Aorta (tissue), 5 donors: ENCODE measurements at regions not wholly inside any gene's neighbourhood (a gene's known extent, or its start where the extent isn't known, plus 50 kb on each side); places are given as distances from the start of the nearest gene placed in this dataset.

Experiments
- ATAC-seq: fragments of 200-7000 bp; cut with Tn5 transposase; one replicate; pipeline ENCODE4 v1.9.1; 2022; ENCODE audit warnings: moderate library complexity; ENCODE audit not compliant: low FRiP score
- DNase-seq, 2 donors: peaks; one replicate each; pipeline ENCODE4 v3.0.0-alpha.2; 2020
- H3K27ac ChIP-seq, 2 donors: one replicate each; pipeline ENCODE4 v1.5.1; 2013; ENCODE audit warnings: low read length in 2 of 2, mild to moderate bottlenecking in 2 of 2, moderate library complexity in 2 of 2, control low read depth in 1 of 2, inconsistent platforms in 1 of 2, low read depth in 1 of 2
- H3K27me3 ChIP-seq, 2 donors: one replicate each; pipeline ENCODE4 v1.6.1; 2013; ENCODE audit warnings: control low read depth in 1 of 2, low read length in 1 of 2, mild to moderate bottlenecking in 1 of 2, moderate library complexity in 1 of 2; ENCODE audit not compliant: insufficient read depth in 2 of 2, control insufficient read depth in 1 of 2
- H3K36me3 ChIP-seq, 2 donors: one replicate each; pipeline ENCODE4 v1.6.1; 2013; ENCODE audit warnings: control low read depth in 1 of 2, low read length in 1 of 2, mild to moderate bottlenecking in 1 of 2; ENCODE audit not compliant: insufficient read depth in 2 of 2, control insufficient read depth in 1 of 2
- H3K4me1 ChIP-seq, 2 donors: one replicate each; pipeline ENCODE4 v1.6.1; 2013; ENCODE audit warnings: low read length in 2 of 2, control low read depth in 1 of 2, mild to moderate bottlenecking in 1 of 2, moderate library complexity in 1 of 2; ENCODE audit not compliant: insufficient read depth in 2 of 2, control insufficient read depth in 1 of 2
- H3K4me3 ChIP-seq, 2 donors: one replicate each; pipeline ENCODE4 v1.5.1; 2013; ENCODE audit warnings: low read length in 2 of 2, control low read depth in 1 of 2, mild to moderate bottlenecking in 1 of 2
- H3K9me3 ChIP-seq: one replicate; pipeline ENCODE4 v1.6.1; 2013; ENCODE audit warnings: mild to moderate bottlenecking, low read length; ENCODE audit not compliant: control insufficient read depth
- WGBS, 2 donors: extraction: QIAGEN DNeasy Blood & Tissue Kit; methylation state at CpG; one replicate each; pipeline ENCODE4 v1.1.7; 2013; 5-methylcytosine and 5-hydroxymethylcytosine counted together
- intact Hi-C, 2 donors: fragments of 100-400 bp; cut with DNase I; formaldehyde crosslinking; loops; one replicate each; pipeline versions ENCODE4 v1.14.2 to v1.15.0; 2022
- donor health status: healthy with polysubstance abuse.
- donor health status: Bipolar disorder and iron deficiency.
- donor health status: DM: no; HTN: no; CAD: no.
- donor health status: DM: no; HTN: no; CAD: no.
- donor health status: DM: yes; HTN: yes; CAD: no.

- 73 to 88% methylated on average over 1 of the region's 1 CpG for WGBS, 2 donors
- Histone ChIP-seq H3K27ac (no peak overlapping the region), H3K4me1 (peaks cover 0 to 2% of the 10 kb centered on the region in 2 donors), H3K9me3 (no peaks in the 10 kb centered on the region), H3K27me3 (no peaks in the 10 kb centered on the region), H3K4me3 (no peak overlapping the region), H3K36me3 (no peaks in the 10 kb centered on the region)
- DNase-seq: no peak
- intact Hi-C loops: no loop called here
- no peak for ATAC-seq
These were observed 217.9 kb downstream of the NOVA1 start for GRCh38 chr14:26379951-26380350.

DNA sequence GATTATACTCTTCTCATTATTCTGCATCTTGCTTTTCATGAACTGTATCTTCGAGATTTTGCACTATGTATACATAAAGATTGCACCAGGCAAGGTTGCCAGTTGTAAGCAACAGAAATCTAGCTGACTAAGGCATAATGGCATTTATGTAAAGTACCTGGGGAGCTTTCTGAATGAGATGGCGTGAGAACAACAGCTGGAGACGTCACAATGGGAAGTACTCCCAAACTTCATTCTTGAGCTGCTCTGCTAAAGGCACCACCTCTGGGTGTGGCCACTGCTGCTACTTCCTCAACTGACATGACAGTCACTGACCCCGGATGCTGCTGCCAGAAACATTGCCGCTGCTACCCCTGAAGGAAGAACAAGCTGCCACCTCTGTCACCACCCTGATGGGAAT is 220.7 kb downstream of the NOVA1 start:
- Histone ChIP-seq H3K4me1 (peaks cover 0 to 2% of the 10 kb centered on the region in 2 donors), H3K27ac (no peak overlapping the region), H3K27me3 (no peaks in the 10 kb centered on the region), H3K9me3 (no peaks in the 10 kb centered on the region), H3K36me3 (no peaks in the 10 kb centered on the region), H3K4me3 (no peak overlapping the region)
- intact Hi-C loops: no loop called here
- ATAC-seq (no peak), DNase-seq (no peak)
- WGBS, 2 donors: 74 to 76% methylated on average over 5 of the region's 5 CpGs

GRCh38 chr14:26370115-26370514 is 227.7 kb downstream of the NOVA1 start:
- DNase-seq (no peak), ATAC-seq (no peak)
- WGBS, 2 donors: 36 to 43% methylated on average over 3 of the region's 3 CpGs
- H3K9me3 ChIP-seq: no peaks in the 10 kb centered on the region
- intact Hi-C loops: no loop called here
- H3K27me3 ChIP-seq: no peaks in the 10 kb centered on the region
- no peaks in the 10 kb centered on the region for H3K36me3 ChIP-seq
- H3K27ac ChIP-seq: no peak overlapping the region
- H3K4me1 ChIP-seq: no peaks in the 10 kb centered on the region
- no peak overlapping the region for H3K4me3 ChIP-seq

DNA sequence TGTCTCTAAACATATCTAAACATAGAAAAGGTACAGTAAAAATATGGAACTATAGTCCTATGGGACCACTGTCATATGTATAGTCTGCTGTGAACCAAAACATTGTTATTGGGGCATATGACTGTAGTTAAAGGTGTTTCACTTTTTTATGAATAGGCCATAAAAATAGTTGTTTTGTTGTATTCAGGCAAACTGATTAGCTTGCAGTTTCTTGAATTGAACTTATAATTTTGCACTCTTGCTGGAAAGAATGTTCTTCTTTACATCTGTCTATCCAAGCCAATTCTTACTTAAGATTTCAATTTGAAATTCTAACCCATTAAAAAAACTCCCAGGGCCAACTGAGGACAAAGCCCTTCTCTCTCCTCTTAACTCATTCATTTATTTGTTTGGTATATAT is 234.1 kb downstream of the NOVA1 start:
- Histone ChIP-seq H3K27ac (no peak overlapping the region), H3K36me3 (no peaks in the 10 kb centered on the region), H3K9me3 (no peaks in the 10 kb centered on the region), H3K4me1 (no peaks in the 10 kb centered on the region), H3K27me3 (no peaks in the 10 kb centered on the region), H3K4me3 (no peak overlapping the region)
- ATAC-seq (no peak), DNase-seq (no peak)
- intact Hi-C loops: no loop called here

GRCh38 chr14:26344596-26344995 is 253.2 kb downstream of the NOVA1 start:
- Histone ChIP-seq H3K4me1 (no peaks in the 10 kb centered on the region), H3K9me3 (peaks cover 1% of the 10 kb centered on the region), H3K27ac (no peak overlapping the region), H3K4me3 (no peak overlapping the region), H3K36me3 (no peaks in the 10 kb centered on the region), H3K27me3 (no peaks in the 10 kb centered on the region)
- DNase-seq: no peak
- 82 to 84% methylated on average over 4 of the region's 4 CpGs for WGBS, 2 donors
- ATAC-seq: no peak
- intact Hi-C loops: no loop called here

- no peaks in the 10 kb centered on the region for H3K36me3 ChIP-seq
- H3K27ac ChIP-seq: no peak overlapping the region
- 89 to 92% methylated on average over 2 of the region's 2 CpGs for WGBS, 2 donors
- no peaks in the 10 kb centered on the region for H3K9me3 ChIP-seq
- H3K4me1 ChIP-seq: no peaks in the 10 kb centered on the region
- H3K4me3 ChIP-seq: no peak overlapping the region
- ATAC-seq (no peak), DNase-seq (no peak)
- no peaks in the 10 kb centered on the region for H3K27me3 ChIP-seq
- intact Hi-C loops: no loop called here
These were observed 258.5 kb downstream of the NOVA1 start for GRCh38 chr14:26339381-26339780.

DNA sequence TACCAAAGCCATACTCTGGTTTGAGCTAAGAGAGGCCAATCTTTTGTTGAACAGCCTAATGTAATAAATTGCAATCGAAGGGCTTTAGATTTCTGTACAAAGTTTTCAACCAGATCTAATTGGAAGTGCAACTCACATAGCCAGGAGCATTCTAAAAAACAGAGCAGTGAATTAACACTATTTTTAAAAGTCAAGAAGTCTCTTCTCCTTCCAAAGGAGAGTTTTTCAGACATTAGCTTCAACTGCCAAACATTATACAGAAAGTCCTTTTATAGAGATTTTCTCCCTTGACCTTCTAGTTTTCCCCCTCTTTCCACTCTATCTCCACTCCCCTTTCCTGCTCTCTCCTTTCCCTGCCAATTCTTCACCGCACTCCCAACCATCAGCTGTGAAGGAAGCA is 259.6 kb downstream of the NOVA1 start:
- H3K27ac ChIP-seq: no peak overlapping the region
- no peaks in the 10 kb centered on the region for H3K4me1 ChIP-seq
- DNase-seq (no peak), ATAC-seq (no peak)
- no peak overlapping the region for H3K4me3 ChIP-seq
- intact Hi-C loops: no loop called here
- H3K9me3 ChIP-seq: no peaks in the 10 kb centered on the region
- H3K36me3 ChIP-seq: no peaks in the 10 kb centered on the region
- H3K27me3 ChIP-seq: no peaks in the 10 kb centered on the region
- WGBS, 2 donors: 36 to 47% methylated on average over 2 of the region's 2 CpGs

GRCh38 chr14:26334288-26334687 is 263.5 kb downstream of the NOVA1 start:
- Histone ChIP-seq H3K27ac (no peak overlapping the region), H3K9me3 (no peaks in the 10 kb centered on the region), H3K4me1 (no peaks in the 10 kb centered on the region), H3K4me3 (no peak overlapping the region), H3K36me3 (no peaks in the 10 kb centered on the region), H3K27me3 (no peaks in the 10 kb centered on the region)
- intact Hi-C loops: no loop called here
- DNase-seq (no peak), ATAC-seq (no peak)
- 53 to 58% methylated on average over 3 of the region's 3 CpGs for WGBS, 2 donors

DNA sequence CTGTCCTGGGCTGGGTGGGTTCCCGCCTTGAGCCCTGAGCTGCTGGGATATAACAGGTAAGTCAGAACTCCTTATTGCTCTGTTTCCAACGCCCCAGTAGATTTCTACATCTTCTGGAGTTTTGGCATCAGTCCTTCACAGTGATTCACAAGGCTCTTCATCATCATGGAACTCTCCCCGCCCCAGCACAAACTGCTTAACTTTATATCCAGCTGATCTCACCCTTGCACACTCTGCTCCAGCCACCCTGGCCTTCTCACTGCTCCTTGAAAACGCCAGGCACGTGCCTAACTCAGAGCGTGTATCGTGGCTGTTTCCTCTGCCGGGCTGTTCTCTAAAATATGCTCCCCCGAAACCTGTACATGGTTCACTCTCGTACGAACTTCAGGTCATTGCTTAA is 264.9 kb downstream of the NOVA1 start:
- no peak overlapping the region for H3K27ac ChIP-seq
- no peaks in the 10 kb centered on the region for H3K9me3 ChIP-seq
- no peaks in the 10 kb centered on the region for H3K36me3 ChIP-seq
- intact Hi-C loops: no loop called here
- no peaks in the 10 kb centered on the region for H3K27me3 ChIP-seq
- ATAC-seq (no peak), DNase-seq (peak in 1 of 2 donors; percentile 45)
- H3K4me1 ChIP-seq: no peaks in the 10 kb centered on the region
- 80 to 85% methylated on average over 11 of the region's 11 CpGs for WGBS, 2 donors
- H3K4me3 ChIP-seq: no peak overlapping the region
